Motor neuron (in vitro differentiated cells): ENCODE measurements at regions not wholly inside any gene's neighbourhood (a gene's known extent, or its start where the extent isn't known, plus 50 kb on each side); places are given as distances from the start of the nearest gene placed in this dataset.

Experiments
- ATAC-seq, 8 experiments: fragments of 200-7000 bp; cut with Tn5 transposase; replicated peaks in 6 of 8; 2 replicates each; pipeline ENCODE4 v1.8.0; 2021; ENCODE audit warnings: mild to moderate bottlenecking in 8 of 8, moderate library complexity in 8 of 8
- H3K27ac ChIP-seq, 2 donors: fragments of 250-450 bp; sonication (Bioruptor Pico); 2 replicates each; pipeline ENCODE4 v1.9.0; 2021; ENCODE audit warnings: antibody characterized with exemption in 2 of 2, mild to moderate bottlenecking in 2 of 2, moderate library complexity in 1 of 2
- H3K4me1 ChIP-seq, 2 donors: fragments of 250-450 bp; sonication (Bioruptor Pico); replicated peaks in 1 of 2; 2 replicates each; pipeline ENCODE4 v1.6.1; 2021; ENCODE audit warnings: antibody characterized with exemption in 2 of 2, mild to moderate bottlenecking in 2 of 2, moderate library complexity in 1 of 2
- H3K4me3 ChIP-seq, 5 donors: fragments of 250-450 bp; sonication (Bioruptor Pico); 2 replicates each; pipeline ENCODE4 v1.9.0; 2021; ENCODE audit warnings: antibody characterized with exemption in 5 of 5, mild to moderate bottlenecking in 5 of 5, moderate library complexity in 4 of 5
- WGBS, 10 experiments: fragments of 450-650 bp; shearing (Covaris generic); methylation state at CpG; one replicate each; pipeline ENCODE4 v1.0.0; 2022; 5-methylcytosine and 5-hydroxymethylcytosine counted together
- in situ Hi-C, 9 experiments: fragments of 400-800 bp; cut with MboI; loops; one replicate each; pipeline ENCODE4 v1.15.0; 2021; ENCODE audit warnings: low sequenced_read_pairs in 9 of 9, low pct_unique_long_range_greater_than_20kb in 2 of 9; ENCODE audit not compliant: unreplicated experiment in 9 of 9

- in situ Hi-C loops: no loop called here
- WGBS, 10 experiments: 33 to 95% (median 85%) methylated on average over 1 to 10 of the region's 10 CpGs; no CpG with 5 or more reads in 1 of the 10 experiments
- Histone ChIP-seq H3K4me1 (peaks cover 11 to 25% of the 10 kb centered on the region in 2 donors), H3K27ac (no peak overlapping the region), H3K4me3 (no peak overlapping the region)
- ATAC-seq: no peak
Measured at GRCh38 chr1:234901491-234902049, 227.1 kb downstream of the TOMM20 start.

DNA sequence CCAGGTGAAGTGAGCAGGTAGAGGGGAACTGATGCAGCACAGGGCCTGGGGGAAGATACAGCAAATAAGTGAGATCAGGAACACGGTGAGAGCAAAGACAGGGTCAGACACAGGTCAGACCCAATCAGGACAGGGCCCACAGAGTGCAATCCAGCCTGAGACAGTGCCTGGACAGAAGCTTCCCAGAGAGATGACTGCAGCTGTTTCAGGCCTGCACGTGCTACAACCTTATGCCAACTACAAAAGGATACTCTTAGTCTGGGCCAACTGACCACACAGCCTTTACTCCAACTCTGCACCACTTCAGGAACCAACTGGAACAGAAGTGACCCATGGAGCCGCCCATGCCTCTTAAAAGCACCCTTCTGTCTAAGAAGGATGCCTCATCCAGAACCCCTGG is 228.0 kb downstream of the TOMM20 start:
- no peak for ATAC-seq
- in situ Hi-C loops: no loop called here
- no peak overlapping the region for H3K4me3 ChIP-seq
- H3K27ac ChIP-seq: no peak overlapping the region
- 43 to 100% (median 78%) methylated on average over 1 to 3 of the region's 3 CpGs; no CpG with 5 or more reads in 4 of the 10 experiments for WGBS, 10 experiments
- H3K4me1 ChIP-seq: peaks cover 11 to 25% of the 10 kb centered on the region in 2 donors

DNA sequence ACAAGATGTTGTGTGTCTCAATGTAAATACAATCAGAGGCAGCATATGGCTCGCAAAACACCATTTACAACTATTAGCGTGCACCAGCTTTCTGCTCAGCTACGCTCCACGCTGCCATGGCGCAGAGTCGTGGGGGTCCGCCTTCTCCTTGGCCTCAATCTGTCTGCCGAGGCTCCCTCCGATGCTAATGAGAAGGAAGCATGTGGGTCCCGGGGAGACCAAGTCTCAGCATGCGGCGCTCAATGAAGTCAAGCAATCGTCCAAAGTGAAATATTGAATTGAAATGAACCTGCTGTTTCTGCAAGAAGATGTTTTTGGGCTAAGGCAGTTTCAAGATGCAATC is 228.9 kb downstream of the TOMM20 start:
- in situ Hi-C loops: no loop called here
- ATAC-seq: no peak

GRCh38 chr1:234899041-234899729 is 229.5 kb downstream of the TOMM20 start:
- WGBS, 10 experiments: 73 to 93% (median 87%) methylated on average over 3 to 10 of the region's 11 CpGs; no CpG with 5 or more reads in 3 of the 10 experiments
- ATAC-seq: peak in 5 of 8 experiments; percentile 69 to 87 (median 71)
- H3K4me1 ChIP-seq: peaks cover 11 to 25% of the 10 kb centered on the region in 2 donors
- H3K4me3 ChIP-seq: no peak overlapping the region
- in situ Hi-C loops: no loop called here
- no peak overlapping the region for H3K27ac ChIP-seq

More for the DNA sequence above, 228.9 kb downstream of the TOMM20 start:
- Histone ChIP-seq H3K4me1 (peaks cover 11 to 25% of the 10 kb centered on the region in 2 donors), H3K27ac (no peak overlapping the region), H3K4me3 (no peak overlapping the region)
- WGBS, 10 experiments: 85 to 100% (median 94%) methylated on average over 3 to 13 of the region's 13 CpGs; no CpG with 5 or more reads in 3 of the 10 experiments

- in situ Hi-C loops: no loop called here
- peak in 1 of 8 experiments; percentile 8 for ATAC-seq
Measured at GRCh38 chr1:234898455-234899033, 230.1 kb downstream of the TOMM20 start.

DNA sequence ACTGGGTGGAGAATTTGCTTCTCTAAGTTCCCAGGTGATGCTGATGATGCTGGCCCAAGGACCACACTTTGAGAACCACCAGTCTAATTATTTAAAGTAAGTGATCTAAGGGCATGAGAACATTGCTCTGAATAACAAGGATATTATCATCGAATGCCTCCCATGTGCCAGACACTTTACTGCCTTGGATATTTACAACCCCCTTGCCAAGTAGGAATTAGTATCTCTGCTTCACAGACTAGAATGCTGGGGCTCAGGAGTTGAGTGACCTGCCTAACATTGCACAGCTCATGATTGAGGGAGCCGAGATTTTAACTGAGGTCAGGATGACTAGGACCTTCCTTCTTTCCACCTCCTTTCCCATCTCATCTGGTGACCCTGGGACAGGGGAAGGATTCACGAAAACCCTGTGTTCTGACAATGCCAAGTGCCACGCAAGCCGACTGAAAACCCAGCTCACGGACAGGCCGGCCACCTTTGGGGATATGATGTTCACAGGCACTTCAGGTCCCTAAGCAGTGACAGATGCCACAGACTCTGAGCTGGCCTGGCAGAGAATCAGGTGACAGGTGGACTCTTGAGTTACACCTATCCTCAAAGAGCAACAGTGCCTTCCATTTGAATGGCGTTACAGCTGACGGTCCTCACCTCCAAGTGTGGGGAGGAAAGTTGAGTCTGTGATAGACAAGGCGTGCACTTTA is 230.7 kb downstream of the TOMM20 start:
- H3K4me3 ChIP-seq: no peak overlapping the region
- H3K27ac ChIP-seq: no peak overlapping the region
- peaks cover 11 to 28% of the 10 kb centered on the region in 2 donors for H3K4me1 ChIP-seq
- WGBS, 10 experiments: 39 to 100% (median 81%) methylated on average over 1 to 8 of the region's 10 CpGs; no CpG with 5 or more reads in 2 of the 10 experiments
- peak in 1 of 8 experiments; percentile 6 for ATAC-seq
- in situ Hi-C loops: no loop called here

More at GRCh38 chr1:234898455-234899033, 230.1 kb downstream of the TOMM20 start:
- Histone ChIP-seq H3K4me1 (peaks cover 11 to 27% of the 10 kb centered on the region in 2 donors), H3K4me3 (no peak overlapping the region), H3K27ac (no peak overlapping the region)
- 74 to 84% (median 79%) methylated on average over 2 to 8 of the region's 9 CpGs; no CpG with 5 or more reads in 4 of the 10 experiments for WGBS, 10 experiments

GRCh38 chr1:234897390-234897749 is 231.3 kb downstream of the TOMM20 start:
- Histone ChIP-seq H3K27ac (no peak overlapping the region), H3K4me3 (no peak overlapping the region), H3K4me1 (peaks cover 11 to 28% of the 10 kb centered on the region in 2 donors)
- WGBS, 10 experiments: 0 to 64% (median 26%) methylated on average over 1 to 3 of the region's 4 CpGs; no CpG with 5 or more reads in 4 of the 10 experiments
- peak in 3 of 8 experiments; percentile 14 to 51 (median 26) for ATAC-seq
- in situ Hi-C loops: no loop called here

- 0 to 91% (median 84%) methylated on average over 1 to 10 of the region's 15 CpGs for WGBS, 10 experiments
- peak in 1 of 8 experiments; percentile 13 for ATAC-seq
- in situ Hi-C loops: no loop called here
- no peak overlapping the region for H3K4me3 ChIP-seq
- H3K27ac ChIP-seq: no peak overlapping the region
- H3K4me1 ChIP-seq: peaks cover 12 to 29% of the 10 kb centered on the region in 2 donors
Measured at GRCh38 chr1:234896477-234897389, 231.9 kb downstream of the TOMM20 start.

DNA sequence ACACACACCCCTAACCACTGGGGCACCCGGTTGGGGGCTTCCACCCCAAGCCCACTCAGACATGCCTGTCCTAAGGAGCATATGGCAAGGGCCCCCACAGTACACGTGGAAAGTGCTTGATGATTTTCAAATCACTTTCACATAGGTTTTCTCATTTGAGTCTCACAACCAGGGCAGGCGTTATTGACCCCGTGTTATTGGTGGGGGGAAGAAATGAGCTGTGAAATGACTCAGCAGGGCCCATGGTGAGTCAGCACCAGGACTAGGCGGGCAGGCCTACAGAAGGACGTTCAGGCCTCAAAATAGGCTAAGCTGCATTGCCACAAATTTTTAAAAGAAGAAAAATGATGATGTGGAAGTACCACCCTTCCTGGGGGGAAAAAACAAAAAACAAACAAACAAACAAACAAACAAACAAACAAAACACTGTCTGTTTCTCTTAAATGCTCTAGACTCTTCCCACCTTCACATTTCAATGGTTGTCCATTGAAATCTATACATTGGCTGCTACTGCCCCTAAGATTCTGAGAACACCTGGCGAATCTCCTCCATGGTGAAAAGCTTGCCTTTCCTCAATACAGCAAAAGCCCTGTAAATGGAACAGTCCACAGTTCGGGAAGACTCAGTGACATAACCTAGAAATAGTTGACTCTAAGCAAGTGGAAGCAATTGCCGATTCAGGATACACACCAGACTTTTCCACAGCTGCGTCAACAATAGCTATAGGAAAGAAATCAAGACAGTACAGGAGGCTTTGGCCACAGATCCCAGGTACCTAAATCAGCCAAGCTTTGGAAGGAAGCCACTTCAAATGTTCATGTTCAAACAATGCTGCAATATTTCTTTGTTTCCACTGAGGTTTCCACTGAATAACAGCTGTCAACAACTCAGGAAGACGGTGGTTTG is 234.7 kb downstream of the TOMM20 start:
- in situ Hi-C loops: no loop called here
- peaks cover 9 to 25% of the 10 kb centered on the region in 2 donors for H3K4me1 ChIP-seq
- no peak overlapping the region for H3K27ac ChIP-seq
- no peak overlapping the region for H3K4me3 ChIP-seq
- 20 to 94% (median 80%) methylated on average over 1 to 10 of the region's 11 CpGs for WGBS, 10 experiments
- ATAC-seq: peak in 6 of 8 experiments; percentile 32 to 75 (median 54)

- 80 to 100% (median 94%) methylated on average over 1 to 6 of the region's 6 CpGs; no CpG with 5 or more reads in 2 of the 10 experiments for WGBS, 10 experiments
- no peak overlapping the region for H3K27ac ChIP-seq
Measured at GRCh38 chr1:234893359-234893724, 235.3 kb downstream of the TOMM20 start.

DNA sequence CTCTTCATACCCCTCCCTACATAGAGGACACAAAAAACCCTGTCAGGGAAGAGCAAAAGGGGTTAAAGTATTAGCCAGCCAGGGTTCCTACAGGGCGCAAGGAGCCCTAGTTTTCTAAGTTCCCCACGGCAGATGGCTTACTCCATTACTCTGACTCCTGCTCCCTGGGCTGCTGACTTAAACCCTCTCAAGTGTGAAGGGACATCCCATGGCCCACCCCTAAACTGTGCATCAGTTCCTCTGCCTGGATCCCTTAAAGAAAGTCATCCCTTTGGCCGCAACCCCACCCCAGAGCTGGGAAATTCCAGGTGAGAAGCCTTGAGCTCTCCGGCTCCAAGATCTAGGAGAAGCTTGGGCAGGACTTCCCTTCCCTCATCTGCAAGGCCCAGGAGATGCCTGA is 236.0 kb downstream of the TOMM20 start:
- no peak overlapping the region for H3K27ac ChIP-seq
- WGBS, 10 experiments: 58 to 100% (median 78%) methylated on average over 1 to 4 of the region's 4 CpGs; no CpG with 5 or more reads in 5 of the 10 experiments
- no peak for ATAC-seq
- H3K4me3 ChIP-seq: no peak overlapping the region
- in situ Hi-C loops: no loop called here
- peaks cover 9 to 21% of the 10 kb centered on the region in 2 donors for H3K4me1 ChIP-seq

More at GRCh38 chr1:234893359-234893724, 235.3 kb downstream of the TOMM20 start:
- no peak overlapping the region for H3K4me3 ChIP-seq
- ATAC-seq: no peak
- in situ Hi-C loops: no loop called here
- H3K4me1 ChIP-seq: peaks cover 8 to 22% of the 10 kb centered on the region in 2 donors
